PC-9 (cell line): ENCODE measurements at regions not wholly inside any gene's neighbourhood (a gene's known extent, or its start where the extent isn't known, plus 50 kb on each side); places are given as distances from the start of the nearest gene placed in this dataset.

ENCODE experiments used
- CTCF ChIP-seq: fragments of 200-600 bp; sonication (generic); conservative IDR thresholded peaks from 2 replicates; pipeline ENCODE4 v1.6.1; 2017; ENCODE audit warnings: mixed run types, antibody characterized with exemption, mild to moderate bottlenecking, moderate library complexity
- EZH2 ChIP-seq: fragments of 200-600 bp; sonication (generic); IDR thresholded peaks from 2 replicates; pipeline ENCODE4 v1.8.0; 2017; ENCODE audit warnings: antibody characterized with exemption, low read depth

GRCh38 chr2:12857891-12858290 lies 141.2 kb downstream of the TRIB2 start:
- TF ChIP-seq CTCF, result no peak
- no peak for TF ChIP-seq EZH2
